ENCODE measurements at regions not wholly inside any gene's neighbourhood (a gene's known extent, or its start where the extent isn't known, plus 50 kb on each side); places are given as distances from the start of the nearest gene placed in this dataset.
"Not testable (repeated sequence)": the region's sequence is repeated elsewhere in the genome, so short reads cannot be mapped to it uniquely, and the experiment has no call there.

DNA sequence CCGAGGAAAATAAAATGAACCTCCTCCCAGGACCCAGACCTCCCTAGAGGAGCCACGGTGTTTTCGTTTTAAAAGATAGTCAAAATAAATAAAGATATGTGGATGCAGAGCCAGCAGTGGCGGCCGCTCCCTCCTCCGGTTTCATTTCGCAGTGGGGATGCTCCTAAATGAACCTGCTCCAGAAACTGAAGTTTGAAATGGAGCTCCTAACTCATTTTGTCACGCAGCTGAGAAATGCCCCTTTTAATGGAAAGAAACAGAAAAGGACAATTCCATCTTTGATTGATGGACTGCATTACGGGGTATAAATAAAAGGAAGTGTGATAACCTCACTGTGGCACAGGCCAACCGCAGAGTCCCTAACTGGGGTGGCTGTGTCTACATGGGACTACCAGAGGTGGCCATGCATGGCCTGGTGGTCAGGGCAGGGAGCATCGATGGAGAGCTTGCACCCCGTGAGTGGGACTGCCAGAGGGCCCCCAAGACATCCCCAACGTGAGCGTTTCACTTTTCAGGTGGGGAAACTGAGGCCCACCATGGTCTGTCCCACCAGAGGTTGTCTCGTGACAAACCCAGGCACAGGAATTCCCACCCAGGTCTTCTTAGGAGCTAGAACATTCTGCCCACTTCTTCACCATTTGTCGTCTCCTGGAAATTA lies 426.6 kb downstream of the BRD1 start:
- DNase-seq (ENCODE audit: insufficient read length, low spot score) (no peak), FAIRE-seq (no peak)
- TF ChIP-seq, protein P1, sequence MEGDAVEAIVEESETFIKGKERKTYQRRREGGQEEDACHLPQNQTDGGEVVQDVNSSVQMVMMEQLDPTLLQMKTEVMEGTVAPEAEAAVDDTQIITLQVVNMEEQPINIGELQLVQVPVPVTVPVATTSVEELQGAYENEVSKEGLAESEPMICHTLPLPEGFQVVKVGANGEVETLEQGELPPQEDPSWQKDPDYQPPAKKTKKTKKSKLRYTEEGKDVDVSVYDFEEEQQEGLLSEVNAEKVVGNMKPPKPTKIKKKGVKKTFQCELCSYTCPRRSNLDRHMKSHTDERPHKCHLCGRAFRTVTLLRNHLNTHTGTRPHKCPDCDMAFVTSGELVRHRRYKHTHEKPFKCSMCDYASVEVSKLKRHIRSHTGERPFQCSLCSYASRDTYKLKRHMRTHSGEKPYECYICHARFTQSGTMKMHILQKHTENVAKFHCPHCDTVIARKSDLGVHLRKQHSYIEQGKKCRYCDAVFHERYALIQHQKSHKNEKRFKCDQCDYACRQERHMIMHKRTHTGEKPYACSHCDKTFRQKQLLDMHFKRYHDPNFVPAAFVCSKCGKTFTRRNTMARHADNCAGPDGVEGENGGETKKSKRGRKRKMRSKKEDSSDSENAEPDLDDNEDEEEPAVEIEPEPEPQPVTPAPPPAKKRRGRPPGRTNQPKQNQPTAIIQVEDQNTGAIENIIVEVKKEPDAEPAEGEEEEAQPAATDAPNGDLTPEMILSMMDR (IDR thresholded peaks at IDR 0.05; ENCODE audit: insufficient read depth, missing control alignments): no peak

DNA sequence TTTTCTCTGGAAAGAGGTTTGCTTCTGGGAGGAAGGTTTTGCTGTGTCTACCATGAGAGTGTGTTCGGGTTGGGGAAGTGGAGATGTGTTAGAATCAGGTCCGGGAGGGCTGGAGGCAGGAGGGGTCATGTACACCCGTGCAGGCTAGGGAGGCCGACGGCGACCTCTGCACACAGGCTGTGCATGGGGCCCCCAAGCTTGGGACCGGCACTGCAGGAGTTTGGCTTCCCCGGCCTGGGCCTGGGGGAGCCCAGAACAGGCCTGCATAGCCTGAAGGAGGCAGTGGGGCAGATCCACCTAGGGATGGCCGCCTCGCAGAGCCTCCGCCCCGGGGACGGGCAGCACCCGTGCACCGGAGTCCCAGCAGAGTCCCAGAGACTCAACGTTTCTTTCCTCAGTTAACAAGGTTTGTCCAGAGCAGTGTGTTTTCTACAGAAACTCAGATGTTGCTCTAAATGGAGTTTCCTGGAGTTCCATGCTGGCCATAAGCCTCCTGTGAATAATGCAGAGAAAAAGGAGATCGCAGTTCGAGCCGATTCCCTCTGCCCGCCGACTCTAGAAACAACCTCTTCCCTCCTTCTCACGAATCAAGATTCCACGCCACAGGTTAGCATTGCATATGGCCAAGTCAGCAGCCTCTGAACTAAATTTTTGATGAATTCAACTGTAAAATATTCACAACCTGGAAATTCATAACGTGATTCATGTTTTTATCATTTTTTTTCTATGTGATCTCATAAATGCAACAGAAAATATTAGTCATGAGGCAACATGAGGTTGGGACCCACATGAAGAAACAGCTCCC lies 427.3 kb downstream of the BRD1 start:
- TF ChIP-seq, protein P1 (IDR thresholded peaks at IDR 0.05; ENCODE audit: insufficient read depth, missing control alignments): no peak
- FAIRE-seq (no peak), DNase-seq (ENCODE audit: insufficient read length, low spot score) (no peak)

DNA sequence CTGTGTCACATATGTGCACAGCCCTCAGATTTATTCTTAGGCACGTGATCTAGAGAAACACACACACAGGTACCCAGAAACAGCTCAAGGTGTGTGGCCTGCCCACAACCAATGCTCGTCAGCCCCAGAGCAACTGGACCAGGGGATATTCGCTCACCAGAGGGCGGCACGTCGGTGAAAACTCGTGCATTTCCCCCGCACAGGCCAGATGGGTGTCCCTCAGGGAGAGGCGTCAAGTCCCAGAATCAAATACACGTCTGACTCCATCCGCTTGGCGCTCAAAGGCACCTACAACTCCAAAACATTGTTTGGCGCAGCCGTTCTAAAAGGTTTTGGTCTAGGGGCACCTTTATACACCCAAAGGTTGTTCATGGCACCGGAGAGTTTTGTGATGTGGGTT lies 429.0 kb downstream of the BRD1 start:
- DNase-seq (ENCODE audit: insufficient read length, low spot score): no peak
- FAIRE-seq: no peak
- TF ChIP-seq, protein P1 (IDR thresholded peaks at IDR 0.05; ENCODE audit: insufficient read depth, missing control alignments): no peak

DNA sequence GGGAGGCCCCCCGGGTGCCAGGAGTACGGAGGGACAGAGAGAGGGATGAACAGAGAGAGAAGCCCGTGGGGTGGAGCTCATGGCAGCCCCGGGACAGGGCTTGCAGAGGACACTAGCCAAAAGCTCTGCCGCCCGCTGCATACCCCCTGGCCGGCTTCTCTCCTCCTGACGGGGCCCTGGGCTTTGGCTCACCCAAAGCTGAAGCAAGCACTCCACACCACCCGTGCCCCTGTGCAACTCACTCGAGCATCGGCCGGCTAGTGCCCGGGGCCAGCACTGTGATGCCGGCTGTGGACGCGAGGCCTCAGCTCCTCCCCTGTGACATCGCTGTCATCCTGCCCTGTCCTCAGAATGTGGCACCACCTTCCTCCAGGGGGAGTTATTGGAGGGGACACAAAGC lies 429.6 kb downstream of the BRD1 start:
- FAIRE-seq (no peak), DNase-seq (ENCODE audit: insufficient read length, low spot score) (no peak)
- TF ChIP-seq, protein P1 (IDR thresholded peaks at IDR 0.05; ENCODE audit: insufficient read depth, missing control alignments): no peak

DNA sequence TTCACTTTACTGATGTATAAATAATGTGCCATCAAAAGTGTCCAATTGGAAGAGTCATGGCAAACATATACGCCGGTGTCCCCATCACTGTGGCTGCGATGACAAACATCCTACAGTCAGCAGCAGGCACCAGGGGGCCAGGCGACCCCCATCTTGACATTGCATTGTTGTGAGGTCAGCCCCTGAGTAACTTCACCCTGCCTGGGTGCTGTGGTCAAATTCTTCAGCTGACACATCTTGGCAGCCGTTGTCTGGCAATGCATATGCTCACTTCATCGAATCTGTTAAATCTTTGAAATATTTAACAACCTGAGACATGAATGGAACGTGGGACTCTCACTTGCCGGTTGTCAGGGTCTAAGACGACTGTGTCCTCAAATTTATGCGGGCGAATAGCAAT lies 430.9 kb downstream of the BRD1 start:
- TF ChIP-seq, protein P1 (IDR thresholded peaks at IDR 0.05; ENCODE audit: insufficient read depth, missing control alignments): no peak
- DNase-seq (ENCODE audit: insufficient read length, low spot score) (no peak), FAIRE-seq (no peak)

DNA sequence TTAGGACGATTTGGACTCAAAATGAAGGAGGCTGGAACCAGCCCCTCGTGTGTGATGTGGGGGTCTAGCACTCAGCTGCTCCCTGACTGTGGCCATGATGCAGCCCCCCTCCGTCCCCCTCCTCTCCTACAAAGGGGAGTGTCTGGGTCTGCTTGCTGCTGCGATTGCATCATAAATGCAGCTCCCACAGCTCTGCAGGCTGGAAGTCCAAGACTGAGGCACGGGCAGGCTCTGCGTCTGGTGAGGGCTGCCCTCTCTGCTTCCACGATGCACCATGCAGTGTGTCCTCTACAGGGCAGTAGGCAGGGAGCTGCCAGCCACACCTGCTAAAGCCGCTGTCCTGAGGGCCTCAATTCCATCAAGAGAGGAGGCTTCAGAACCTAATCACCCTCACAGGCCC lies 432.1 kb downstream of the BRD1 start:
- FAIRE-seq: no peak
- DNase-seq (ENCODE audit: insufficient read length, low spot score): no peak
- TF ChIP-seq, protein P1 (IDR thresholded peaks at IDR 0.05; ENCODE audit: insufficient read depth, missing control alignments): no peak

DNA sequence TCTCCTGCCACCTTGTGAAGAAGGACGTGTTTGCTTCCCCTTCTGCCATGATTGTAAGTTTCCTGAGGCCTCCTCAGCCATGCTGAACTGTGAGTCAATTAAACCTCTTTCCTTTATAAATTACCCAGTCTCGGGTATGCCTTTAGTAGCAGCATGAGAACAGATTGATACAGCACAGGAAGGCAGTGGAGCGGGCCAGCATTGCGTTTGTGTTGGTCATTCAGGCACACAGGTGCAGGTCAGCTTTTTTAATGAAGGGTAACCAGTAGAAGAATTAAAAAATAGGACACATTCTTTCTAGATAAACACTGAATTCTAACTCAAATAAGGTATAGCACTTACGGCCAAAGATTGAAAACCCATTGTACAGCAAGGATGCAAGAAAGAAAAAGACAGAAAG lies 432.6 kb downstream of the BRD1 start:
- not testable (repeated sequence) for DNase-seq (ENCODE audit: insufficient read length, low spot score); FAIRE-seq

Data from D721Med (cell line).